IMR-90 (cell line): ENCODE measurements at regions not wholly inside any gene's neighbourhood (a gene's known extent, or its start where the extent isn't known, plus 50 kb on each side); places are given as distances from the start of the nearest gene placed in this dataset.

Experiments used
- ATAC-seq: fragments of 200-7000 bp; cut with Tn5 transposase; 2 replicates; pipeline ENCODE4 v1.9.1; 2020; ENCODE audit warnings: low read depth, mild to moderate bottlenecking, moderate library complexity
- BruUV-seq: library from RNA; stranded (reverse); fragments of 400-500 nt; replicated peaks from 2 replicates; lab custom pipeline; 2021; lab: Mats Ljungman, UMichigan
- CTCF ChIA-PET: fragments of 300-600 bp; formaldehyde crosslinking; extraction: SDS; loops from one replicate; lab custom pipeline; 2021; ENCODE audit warnings: antibody characterized with exemption; lab: Yijun Ruan, JAX
- POLR2A ChIA-PET: fragments of 300-600 bp; sonication (Branson Sonifier 250); formaldehyde crosslinking; loops from one replicate; lab custom pipeline; 2022; ENCODE audit warnings: antibody characterized with exemption; ENCODE audit not compliant: unreplicated experiment; lab: Charles Lee
- DNase-seq: peaks from one replicate; pipeline ENCODE4 v3.0.0; 2013
- H2AFZ ChIP-seq: replicated peaks from 2 replicates; pipeline ENCODE3; 2013; ENCODE audit warnings: low read length, mild to moderate bottlenecking; ENCODE audit not compliant: poor library complexity
- H2AK5ac ChIP-seq: 2 replicates; pipeline ENCODE4 v1.6.1; 2013; ENCODE audit warnings: low read depth, low read length, inconsistent platforms
- H2AK9ac ChIP-seq: replicated peaks from 2 replicates; pipeline ENCODE3; 2013; ENCODE audit warnings: mild to moderate bottlenecking, low read depth, low read length, moderate library complexity; ENCODE audit not compliant: poor library complexity
- H2BK120ac ChIP-seq: 2 replicates; pipeline ENCODE4 v1.6.1; 2013; ENCODE audit warnings: low read depth, low read length, inconsistent platforms
- H2BK15ac ChIP-seq: 3 replicates; pipeline ENCODE4 v1.6.1; 2013; ENCODE audit warnings: low read depth, low read length, inconsistent platforms
- H2BK20ac ChIP-seq: 2 replicates; pipeline ENCODE4 v1.6.1; 2013; ENCODE audit warnings: low read depth, mild to moderate bottlenecking, inconsistent platforms, low read length, moderate library complexity
- H2BK5ac ChIP-seq: 2 replicates; pipeline ENCODE4 v1.6.1; 2013; ENCODE audit warnings: mild to moderate bottlenecking, low read depth, low read length, inconsistent platforms; ENCODE audit not compliant: poor library complexity, severe bottlenecking
- H3K14ac ChIP-seq: replicated peaks from 2 replicates; pipeline ENCODE4 v1.6.1; 2013; ENCODE audit warnings: low read depth, low read length, inconsistent platforms
- H3K18ac ChIP-seq: 2 replicates; pipeline ENCODE4 v1.6.1; 2013; ENCODE audit warnings: low read depth, low read length, control low read depth
- H3K23ac ChIP-seq: 2 replicates; pipeline ENCODE4 v1.6.1; 2013; ENCODE audit warnings: low read depth, low read length, inconsistent platforms
- H3K27ac ChIP-seq: 2 replicates; pipeline ENCODE4 v1.5.1; 2013; ENCODE audit warnings: mild to moderate bottlenecking, control low read depth, low read length; ENCODE audit not compliant: insufficient read depth
- H3K27me3 ChIP-seq: 2 replicates; pipeline ENCODE4 v1.6.1; 2013; ENCODE audit warnings: low read length; ENCODE audit not compliant: control insufficient read depth, insufficient read depth
- H3K36me3 ChIP-seq: 2 replicates; pipeline ENCODE4 v1.6.1; 2013; ENCODE audit warnings: low read length, mixed read lengths; ENCODE audit not compliant: control insufficient read depth, insufficient read depth
- H3K4ac ChIP-seq: 2 replicates; pipeline ENCODE4 v1.6.1; 2013; ENCODE audit warnings: low read depth, low read length, inconsistent platforms
- H3K4me1 ChIP-seq: 2 replicates; pipeline ENCODE4 v1.6.1; 2013; ENCODE audit warnings: low read length, mixed read lengths; ENCODE audit not compliant: control insufficient read depth, insufficient read depth
- H3K4me2 ChIP-seq: 2 replicates; pipeline ENCODE4 v1.6.1; 2013; ENCODE audit warnings: low read depth, mild to moderate bottlenecking, control low read depth, low read length, moderate library complexity
- H3K4me3 ChIP-seq: 2 replicates; pipeline ENCODE4 v1.5.1; 2013; ENCODE audit warnings: low read depth, mild to moderate bottlenecking, control low read depth, low read length, moderate library complexity; ENCODE audit not compliant: insufficient read depth
- H3K56ac ChIP-seq: 2 replicates; pipeline ENCODE4 v1.6.1; 2013; ENCODE audit warnings: low read length, inconsistent platforms; ENCODE audit not compliant: insufficient read depth; ENCODE audit errors: extremely low read depth
- H3K79me1 ChIP-seq, 2 experiments: 2 replicates each; pipeline ENCODE4 v1.6.1; 2013; ENCODE audit warnings: low read length in 2 of 2, inconsistent platforms in 1 of 2, low read depth in 1 of 2
- H3K9ac ChIP-seq: 2 replicates; pipeline ENCODE4 v1.6.1; 2013; ENCODE audit warnings: low read depth, low read length, control low read depth
- H3K9me1 ChIP-seq: 2 replicates; pipeline ENCODE4 v1.6.1; 2013; ENCODE audit warnings: low read length, inconsistent platforms; ENCODE audit not compliant: insufficient read depth
- H3K9me3 ChIP-seq: 2 replicates; pipeline ENCODE4 v1.6.1; 2013; ENCODE audit warnings: low read length; ENCODE audit not compliant: control insufficient read depth, insufficient read depth
- H4K20me1 ChIP-seq: 2 replicates; pipeline ENCODE4 v1.6.1; 2013; ENCODE audit warnings: low read length, inconsistent platforms; ENCODE audit not compliant: insufficient read depth
- H4K5ac ChIP-seq: 2 replicates; pipeline ENCODE4 v1.6.1; 2013; ENCODE audit warnings: mild to moderate bottlenecking, low read depth, low read length, control low read depth
- H4K8ac ChIP-seq, 2 experiments: 2 replicates each; pipeline ENCODE4 v1.6.1; 2013; ENCODE audit warnings: low read depth in 2 of 2, low read length in 2 of 2, control low read depth in 1 of 2, inconsistent platforms in 1 of 2
- H4K91ac ChIP-seq: 2 replicates; pipeline ENCODE4 v1.6.1; 2013; ENCODE audit warnings: low read depth, low read length, inconsistent platforms; ENCODE audit not compliant: insufficient read depth
- BHLHE40 ChIP-seq: fragments of 150-350 bp; IDR thresholded peaks from 2 replicates; pipeline ENCODE4 v1.6.1; 2016; ENCODE audit warnings: mild to moderate bottlenecking, low read depth, low read length
- CEBPB ChIP-seq: IDR thresholded peaks from 2 replicates; pipeline ENCODE4 v1.6.1; 2012; ENCODE audit warnings: low read depth, low read length, improper control_type of control experiment
- CHD1 ChIP-seq: IDR thresholded peaks from 2 replicates; pipeline ENCODE4 v1.6.1; 2012; ENCODE audit warnings: low read depth, low read length, improper control_type of control experiment
- ELK1 ChIP-seq: fragments of 150-350 bp; IDR thresholded peaks from 2 replicates; pipeline ENCODE4 v1.6.1; 2016; ENCODE audit warnings: low read depth, mild to moderate bottlenecking, low read length, moderate library complexity, borderline replicate concordance
- FOS ChIP-seq: fragments of 150-350 bp; IDR thresholded peaks from 2 replicates; pipeline ENCODE4 v1.6.1; 2016; ENCODE audit warnings: low read depth, low read length
- MAFK ChIP-seq: IDR thresholded peaks from 2 replicates; pipeline ENCODE4 v1.6.1; 2012; ENCODE audit warnings: low read depth, low read length, improper control_type of control experiment
- MXI1 ChIP-seq: IDR thresholded peaks from 2 replicates; pipeline ENCODE4 v1.6.1; 2012; ENCODE audit warnings: low read depth, mild to moderate bottlenecking, low read length, moderate library complexity, borderline replicate concordance
- NFE2L2 ChIP-seq: fragments of 150-350 bp; IDR thresholded peaks from 2 replicates; pipeline ENCODE4 v1.6.1; 2016; ENCODE audit warnings: low read depth, mild to moderate bottlenecking, low read length
- SMC3 ChIP-seq: fragments of 150-350 bp; IDR thresholded peaks from 2 replicates; pipeline ENCODE4 v1.6.1; 2016; ENCODE audit warnings: low read depth, mild to moderate bottlenecking, antibody characterized with exemption, low read length, moderate library complexity
- WGBS, 2 experiments: methylation state at CpG; one replicate each; pipeline versions ENCODE4 v1.1.5 to v1.1.7; 2013; ENCODE audit warnings: missing lambda C conversion rate in 2 of 2; ENCODE audit not compliant: insufficient read length in 1 of 2; ENCODE audit errors: extremely low coverage in 2 of 2; 5-methylcytosine and 5-hydroxymethylcytosine counted together
- dilution Hi-C: fragments of 300-500 bp; cut with HindIII; formaldehyde crosslinking; loops from one replicate; pipeline ENCODE4 v1.14.3; 2018; ENCODE audit warnings: low sequenced_read_pairs; ENCODE audit not compliant: unreplicated experiment
- in situ Hi-C: fragments of 300-500 bp; cut with MboI; formaldehyde crosslinking; loops from 3 replicates; pipeline ENCODE4 v1.14.3; 2019; ENCODE audit warnings: low sequenced_read_pairs, inconsistent platforms, mixed read lengths
- intact Hi-C: fragments of 100-400 bp; cut with micrococcal nuclease; formaldehyde crosslinking; loops from 2 replicates; pipeline ENCODE4 v1.10.0; 2022

GRCh38 chr13:68078469-68078868 lies 848.3 kb upstream of the PCDH9 start:
- intact Hi-C loops = no loop called here
- ChIA-PET POLR2A (no interaction called here), CTCF (no interaction called here)
- Histone ChIP-seq H3K9me1 (no peaks in the 10 kb centered on the region), H2BK120ac (no peak overlapping the region), H2AFZ (no peak overlapping the region), H3K9me3 (peaks cover 15% of the 10 kb centered on the region), H4K91ac (no peak overlapping the region), H2AK5ac (no peak overlapping the region), H3K79me1 (no peaks in the 10 kb centered on the region), H4K5ac (no peak overlapping the region), H4K20me1 (no peaks in the 10 kb centered on the region), H2AK9ac (no peak overlapping the region), H4K8ac (no peak overlapping the region), H3K4me3 (no peak overlapping the region), H3K27ac (no peak overlapping the region), H3K56ac (no peak overlapping the region), H3K4me1 (no peaks in the 10 kb centered on the region), H2BK15ac (no peak overlapping the region), H3K14ac (no peak overlapping the region), H3K9ac (no peak overlapping the region), H3K4me2 (no peak overlapping the region), H3K27me3 (no peaks in the 10 kb centered on the region), H2BK5ac (no peak overlapping the region), H3K23ac (no peak overlapping the region), H3K4ac (no peak overlapping the region), H2BK20ac (no peak overlapping the region), H3K36me3 (no peaks in the 10 kb centered on the region), H3K18ac (no peak overlapping the region)
- dilution Hi-C loops = no loop called here
- ATAC-seq (no peak), DNase-seq (no peak)
- TF ChIP-seq BHLHE40 = no peak
- TF ChIP-seq CEBPB = no peak
- TF ChIP-seq SMC3 = no peak
- no peak for TF ChIP-seq MXI1
- no peak for TF ChIP-seq MAFK
- TF ChIP-seq NFE2L2 = no peak
- no peak for TF ChIP-seq CHD1
- TF ChIP-seq FOS = no peak
- TF ChIP-seq ELK1 = no peak
- in situ Hi-C loops = no loop called here
- no CpG with 5 or more reads among the region's 2 CpGs for WGBS, 2 experiments
- no TSS peak for BruUV-seq
